ENCODE measurements at regions not wholly inside any gene's neighbourhood (a gene's known extent, or its start where the extent isn't known, plus 50 kb on each side); places are given as distances from the start of the nearest gene placed in this dataset.

DNA sequence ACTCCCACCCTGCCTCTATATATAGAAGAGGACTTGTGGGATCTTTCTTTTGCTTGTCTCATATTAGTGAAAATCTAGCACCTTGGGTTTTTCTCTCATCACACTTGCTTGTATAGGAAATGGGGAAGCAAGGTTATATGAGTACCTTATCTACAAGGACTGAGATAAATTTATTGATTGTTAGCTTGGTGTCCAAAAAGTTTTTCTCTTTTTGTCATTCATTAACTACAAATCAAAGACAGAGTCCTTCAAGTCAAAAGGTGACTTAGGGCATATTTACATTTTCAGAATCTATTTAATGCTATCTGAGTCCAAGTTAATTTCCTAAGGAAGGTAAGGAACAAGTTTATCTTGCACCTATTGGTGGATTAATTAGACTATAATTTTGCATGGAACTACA, 92.7 kb downstream of the SNAPC1 start:
- Histone ChIP-seq H3K36me3 (replicated peaks in 1 of 2; ENCODE audit: control insufficient read depth in 1 of 2, insufficient read depth in 2 of 2, low read length in 2 of 2) (no peaks in the 10 kb centered on the region), H3K4me3 (replicated peaks in 1 of 3; ENCODE audit: insufficient read depth in 1 of 3, low read depth in 2 of 3, low read length in 3 of 3) (no peak overlapping the region), H3K27ac (ENCODE audit: extremely low read length, insufficient read depth, low read length) (no peak overlapping the region), H3K79me2 (ENCODE audit: insufficient read depth, low read length) (no peaks in the 10 kb centered on the region), H4K20me1 (ENCODE audit: insufficient read depth, low read length) (no peaks in the 10 kb centered on the region), H3K9me3 (ENCODE audit: low read length) (no peaks in the 10 kb centered on the region), H3K9ac (ENCODE audit: insufficient read depth, low read depth, low read length) (no peak overlapping the region), H3K27me3 (ENCODE audit: control insufficient read depth in 1 of 2, insufficient read depth in 2 of 2, low read length in 2 of 2) (0 out of 5 replicates have a peak, but pooled peaks cover 0 to 5% of the 10 kb centered on the region in 2 experiments), H3K4me2 (ENCODE audit: low read depth, low read length) (no peak overlapping the region), H3K4me1 (ENCODE audit: insufficient read depth, low read length) (peaks cover 10% of the 10 kb centered on the region), H2AFZ (ENCODE audit: low read length) (no peak overlapping the region)
- in situ Hi-C loops (cut with HindIII; ENCODE audit: extremely low pct_ligation_motif_present, low pct_unique_long_range_greater_than_20kb) = no loop called here
- POLR2A ChIA-PET = no interaction called here
- DNase-seq (ENCODE audit: low spot score) = no peak
- intact Hi-C loops (cut with micrococcal nuclease; ENCODE audit: unreplicated experiment) = no loop called here
- FAIRE-seq = no peak
- no TSS peak for BruUV-seq (replicated peaks)
- ATAC-seq = peak; percentile 64
- CTCF ChIA-PET (ENCODE audit: low intra/inter-chr PET ratio, low total read pairs) = no interaction called here
- TF ChIP-seq MATR3 (CRISPR knock-in tag; IDR thresholded peaks at IDR 0.05) (no peak), SATB2 (CRISPR knock-in tag; IDR thresholded peaks at IDR 0.05) (no peak), ZNF34 (CRISPR knock-in tag; IDR thresholded peaks at IDR 0.05; ENCODE audit: borderline replicate concordance) (no peak), ESRRA (CRISPR knock-in tag; IDR thresholded peaks at IDR 0.05; ENCODE audit: low read depth) (no peak), HDAC2 (CRISPR knock-in tag; IDR thresholded peaks at IDR 0.05) (no peak), ERF (CRISPR knock-in tag; IDR thresholded peaks at IDR 0.05) (no peak), ZNF605 (CRISPR knock-in tag; IDR thresholded peaks at IDR 0.05) (no peak), NR2F6 (IDR thresholded peaks at IDR 0.05) (peak; percentile 59; the same call in 1 of the 2 replicates), NR2F6 (CRISPR knock-in tag; IDR thresholded peaks at IDR 0.05) (no peak), TBL1XR1 (IDR thresholded peaks at IDR 0.05; ENCODE audit: borderline replicate concordance, low read length, partially characterized antibody) (no peak), SMC3 (IDR thresholded peaks at IDR 0.05; ENCODE audit: low read length) (no peak), SOX6 (IDR thresholded peaks at IDR 0.05) (no peak), SOX6 (CRISPR knock-in tag; IDR thresholded peaks at IDR 0.05) (peak; percentile 57; the same call in 1 of the 2 replicates), HDAC1 (CRISPR knock-in tag; IDR thresholded peaks at IDR 0.05) (peak; percentile 65), SMARCE1 (IDR thresholded peaks at IDR 0.05; ENCODE audit: borderline replicate concordance) (no peak), ZNF724P (CRISPR knock-in tag; IDR thresholded peaks at IDR 0.05; ENCODE audit: borderline replicate concordance) (no peak), HNRNPH1 (optimal IDR thresholded peaks at IDR 0.05; ENCODE audit: low read depth, low read length) (no peak), NFYB (CRISPR knock-in tag; IDR thresholded peaks at IDR 0.05) (no peak), GATAD2A (CRISPR knock-in tag; IDR thresholded peaks at IDR 0.05) (peak; percentile 74), EP300 (IDR thresholded peaks at IDR 0.05; ENCODE audit: low read depth in 2 of 2, low read length in 2 of 2) (0 out of 4 replicates have a peak, but pooled peaks of 1 of the 2 experiments have one; percentile 14), EP300 (CRISPR knock-in tag; IDR thresholded peaks at IDR 0.05; ENCODE audit: borderline replicate concordance) (no peak), SNRNP70 (IDR thresholded peaks at IDR 0.05; ENCODE audit: low read depth, low read length) (no peak), PTBP1 (IDR thresholded peaks at IDR 0.05; ENCODE audit: low read depth, low read length, poor library complexity, severe bottlenecking) (no peak), ONECUT2 (CRISPR knock-in tag; IDR thresholded peaks at IDR 0.05) (peak; percentile 94)
- TF ChIP-seq, protein P1, sequence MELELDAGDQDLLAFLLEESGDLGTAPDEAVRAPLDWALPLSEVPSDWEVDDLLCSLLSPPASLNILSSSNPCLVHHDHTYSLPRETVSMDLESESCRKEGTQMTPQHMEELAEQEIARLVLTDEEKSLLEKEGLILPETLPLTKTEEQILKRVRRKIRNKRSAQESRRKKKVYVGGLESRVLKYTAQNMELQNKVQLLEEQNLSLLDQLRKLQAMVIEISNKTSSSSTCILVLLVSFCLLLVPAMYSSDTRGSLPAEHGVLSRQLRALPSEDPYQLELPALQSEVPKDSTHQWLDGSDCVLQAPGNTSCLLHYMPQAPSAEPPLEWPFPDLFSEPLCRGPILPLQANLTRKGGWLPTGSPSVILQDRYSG (CRISPR knock-in tag; IDR thresholded peaks at IDR 0.05) = no peak
- TF ChIP-seq, protein P2, sequence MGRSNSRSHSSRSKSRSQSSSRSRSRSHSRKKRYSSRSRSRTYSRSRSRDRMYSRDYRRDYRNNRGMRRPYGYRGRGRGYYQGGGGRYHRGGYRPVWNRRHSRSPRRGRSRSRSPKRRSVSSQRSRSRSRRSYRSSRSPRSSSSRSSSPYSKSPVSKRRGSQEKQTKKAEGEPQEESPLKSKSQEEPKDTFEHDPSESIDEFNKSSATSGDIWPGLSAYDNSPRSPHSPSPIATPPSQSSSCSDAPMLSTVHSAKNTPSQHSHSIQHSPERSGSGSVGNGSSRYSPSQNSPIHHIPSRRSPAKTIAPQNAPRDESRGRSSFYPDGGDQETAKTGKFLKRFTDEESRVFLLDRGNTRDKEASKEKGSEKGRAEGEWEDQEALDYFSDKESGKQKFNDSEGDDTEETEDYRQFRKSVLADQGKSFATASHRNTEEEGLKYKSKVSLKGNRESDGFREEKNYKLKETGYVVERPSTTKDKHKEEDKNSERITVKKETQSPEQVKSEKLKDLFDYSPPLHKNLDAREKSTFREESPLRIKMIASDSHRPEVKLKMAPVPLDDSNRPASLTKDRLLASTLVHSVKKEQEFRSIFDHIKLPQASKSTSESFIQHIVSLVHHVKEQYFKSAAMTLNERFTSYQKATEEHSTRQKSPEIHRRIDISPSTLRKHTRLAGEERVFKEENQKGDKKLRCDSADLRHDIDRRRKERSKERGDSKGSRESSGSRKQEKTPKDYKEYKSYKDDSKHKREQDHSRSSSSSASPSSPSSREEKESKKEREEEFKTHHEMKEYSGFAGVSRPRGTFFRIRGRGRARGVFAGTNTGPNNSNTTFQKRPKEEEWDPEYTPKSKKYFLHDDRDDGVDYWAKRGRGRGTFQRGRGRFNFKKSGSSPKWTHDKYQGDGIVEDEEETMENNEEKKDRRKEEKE (IDR thresholded peaks at IDR 0.05) = no peak
- TF ChIP-seq, protein P3, sequence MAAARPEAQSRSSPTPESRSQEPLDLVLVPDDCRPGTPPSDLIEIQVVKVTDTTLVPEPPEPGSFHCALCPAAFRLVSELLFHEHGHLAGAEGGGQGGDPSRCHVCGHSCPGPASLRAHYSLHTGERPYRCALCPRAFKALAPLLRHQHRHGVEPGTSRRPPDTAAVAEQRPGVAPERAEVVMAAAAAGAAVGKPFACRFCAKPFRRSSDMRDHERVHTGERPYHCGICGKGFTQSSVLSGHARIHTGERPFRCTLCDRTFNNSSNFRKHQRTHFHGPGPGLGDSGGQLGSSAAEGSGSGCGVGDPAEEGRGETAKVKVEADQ (CRISPR knock-in tag; IDR thresholded peaks at IDR 0.05; ENCODE audit: borderline replicate concordance) = no peak

All from HepG2 (cell line).